A549 (cell line): ENCODE measurements at regions not wholly inside any gene's neighbourhood (a gene's known extent, or its start where the extent isn't known, plus 50 kb on each side); places are given as distances from the start of the nearest gene placed in this dataset.

Experiments
- ATAC-seq, 2 experiments: fragments of 200-7000 bp in 1 of 2; fragments of >200 bp in 1 of 2; cut with Nextera tagmentation in 1 of 2; cut with Tn5 transposase in 1 of 2; 3 replicates each; pipeline versions ENCODE4 v1.8.0 to v1.9.1; 2018 to 2020; ENCODE audit warnings: mild to moderate bottlenecking in 1 of 2, moderate library complexity in 1 of 2
- CTCF ChIA-PET: fragments of 300-600 bp; sonication (Branson Sonifier 250); formaldehyde crosslinking; extraction: SDS; loops from one replicate; lab custom pipeline; 2021; ENCODE audit warnings: antibody characterized with exemption, inconsistent platforms; lab: Yijun Ruan, JAX
- POLR2A ChIA-PET: fragments of 350-600 bp; formaldehyde crosslinking; extraction: SDS; loops from one replicate; lab custom pipeline; 2021; ENCODE audit warnings: antibody characterized with exemption, inconsistent platforms; lab: Yijun Ruan, JAX
- DNase-seq, 2 experiments: peaks; one replicate each; pipeline versions ENCODE4 v3.0.0 to v3.0.0-alpha.2; 2011 to 2016; ENCODE audit warnings: low read depth in 1 of 2, low spot score in 1 of 2
- FAIRE-seq: peaks from 2 replicates; lab custom pipeline; 2011; peaks lifted over from hg19 to GRCh38; lab: Jason Lieb, UNC
- H3K27ac ChIP-seq, 2 experiments: fragments of >200 bp; sonication (Bioruptor Twin); formaldehyde crosslinking; 3 replicates each; pipeline ENCODE4 v1.5.1; 2016 to 2017
- H3K4me1 ChIP-seq: fragments of >200 bp; sonication (Bioruptor Twin); formaldehyde crosslinking; 3 replicates; pipeline ENCODE4 v1.6.1; 2016
- H3K4me2 ChIP-seq: fragments of >200 bp; sonication (Bioruptor Twin); formaldehyde crosslinking; 3 replicates; pipeline ENCODE4 v1.6.1; 2016
- H3K4me3 ChIP-seq: fragments of >200 bp; sonication (Bioruptor Twin); formaldehyde crosslinking; 3 replicates; pipeline ENCODE4 v1.5.1; 2016
- H3K9me3 ChIP-seq: fragments of >200 bp; sonication (Bioruptor Twin); formaldehyde crosslinking; 3 replicates; pipeline ENCODE4 v1.6.1; 2016
- EHF ChIP-seq: fragments of 250-450 bp; sonication (Bioruptor Pico); IDR thresholded peaks from 2 replicates; pipeline ENCODE4 v1.5.0; 2020; ENCODE audit warnings: mild to moderate bottlenecking
- EHMT2 ChIP-seq: fragments of 200-600 bp; sonication (generic); IDR thresholded peaks from 2 replicates; pipeline ENCODE4 v1.6.1; 2016; ENCODE audit warnings: antibody characterized with exemption, low read depth, mild to moderate bottlenecking, moderate library complexity
- ESRRA ChIP-seq: fragments of 150-350 bp; IDR thresholded peaks from 2 replicates; pipeline ENCODE4 v1.6.1; 2014; ENCODE audit warnings: mild to moderate bottlenecking, low read length, borderline replicate concordance
- FOSB ChIP-seq: fragments of 250-450 bp; sonication (Bioruptor Pico); IDR thresholded peaks from 2 replicates; pipeline ENCODE4 v1.5.0; 2020; ENCODE audit warnings: mild to moderate bottlenecking, moderate library complexity
- FOXS1 ChIP-seq: fragments of 250-450 bp; sonication (Bioruptor Pico); IDR thresholded peaks from 2 replicates; pipeline ENCODE4 v1.5.0; 2020; ENCODE audit warnings: mild to moderate bottlenecking, moderate library complexity
- GATA3 ChIP-seq: IDR thresholded peaks from 2 replicates; pipeline ENCODE4 v1.6.1; 2012; ENCODE audit warnings: borderline replicate concordance
- HMGXB4 ChIP-seq: fragments of 250-450 bp; sonication (Bioruptor Pico); IDR thresholded peaks from 2 replicates; pipeline ENCODE4 v1.5.0; 2021; ENCODE audit warnings: mild to moderate bottlenecking, moderate library complexity, borderline replicate concordance
- HOXA7 ChIP-seq: fragments of 250-450 bp; sonication (Bioruptor Pico); IDR thresholded peaks from 2 replicates; pipeline ENCODE4 v1.5.0; 2020; ENCODE audit warnings: mild to moderate bottlenecking, moderate library complexity
- MAZ ChIP-seq: fragments of 150-350 bp; IDR thresholded peaks from 2 replicates; pipeline ENCODE4 v1.6.1; 2014; ENCODE audit warnings: antibody characterized with exemption, low read depth, low read length, borderline replicate concordance
- PHF8 ChIP-seq: fragments of 200-600 bp; sonication (generic); IDR thresholded peaks from 2 replicates; pipeline ENCODE4 v1.6.1; 2016; ENCODE audit warnings: low read depth, mild to moderate bottlenecking, antibody characterized with exemption, moderate library complexity, borderline replicate concordance
- RAD21 ChIP-seq, 2 experiments: fragments of >200 bp in 1 of 2; sonication (Bioruptor Twin) in 1 of 2; formaldehyde crosslinking in 1 of 2; IDR thresholded peaks in 1 of 2; conservative IDR thresholded peaks in 1 of 2; 2 replicates in 1 of 2; 3 replicates in 1 of 2; pipeline ENCODE4 v1.6.1; 2012 to 2018; ENCODE audit warnings: inconsistent platforms in 1 of 2
- RFX5 ChIP-seq: fragments of 450-650 bp; IDR thresholded peaks from 2 replicates; pipeline ENCODE4 v1.7.1; 2014; ENCODE audit warnings: antibody characterized with exemption, mild to moderate bottlenecking, moderate library complexity
- RNF2 ChIP-seq: fragments of 200-600 bp; sonication (generic); IDR thresholded peaks from 2 replicates; pipeline ENCODE4 v1.6.1; 2016; ENCODE audit warnings: low read depth, mild to moderate bottlenecking, antibody characterized with exemption, moderate library complexity, borderline replicate concordance
- SMC3 ChIP-seq: fragments of >200 bp; sonication (Bioruptor Twin); formaldehyde crosslinking; IDR thresholded peaks from 3 replicates; pipeline ENCODE4 v1.6.1; 2018; ENCODE audit warnings: inconsistent platforms
- SREBF2 ChIP-seq: fragments of 450-650 bp; IDR thresholded peaks from 2 replicates; pipeline ENCODE4 v1.6.1; 2014; ENCODE audit warnings: mild to moderate bottlenecking, moderate library complexity
- TFCP2L1 ChIP-seq: fragments of 250-450 bp; sonication (Bioruptor Pico); IDR thresholded peaks from 2 replicates; pipeline ENCODE4 v1.5.0; 2021; ENCODE audit warnings: mild to moderate bottlenecking
- WGBS: methylation state at CpG from one replicate; pipeline ENCODE4 v1.1.6; 2017; ENCODE audit errors: missing lambda C conversion rate; 5-methylcytosine and 5-hydroxymethylcytosine counted together
- TF ChIP-seq, protein P1 (sequence below): fragments of 250-450 bp; sonication (Bioruptor Pico); IDR thresholded peaks from 2 replicates; pipeline ENCODE4 v1.5.0; 2020; ENCODE audit warnings: low read depth, mild to moderate bottlenecking, moderate library complexity
- TF ChIP-seq, protein P2 (sequence below): IDR thresholded peaks from 2 replicates; pipeline ENCODE4 v1.6.1; 2012

DNA sequence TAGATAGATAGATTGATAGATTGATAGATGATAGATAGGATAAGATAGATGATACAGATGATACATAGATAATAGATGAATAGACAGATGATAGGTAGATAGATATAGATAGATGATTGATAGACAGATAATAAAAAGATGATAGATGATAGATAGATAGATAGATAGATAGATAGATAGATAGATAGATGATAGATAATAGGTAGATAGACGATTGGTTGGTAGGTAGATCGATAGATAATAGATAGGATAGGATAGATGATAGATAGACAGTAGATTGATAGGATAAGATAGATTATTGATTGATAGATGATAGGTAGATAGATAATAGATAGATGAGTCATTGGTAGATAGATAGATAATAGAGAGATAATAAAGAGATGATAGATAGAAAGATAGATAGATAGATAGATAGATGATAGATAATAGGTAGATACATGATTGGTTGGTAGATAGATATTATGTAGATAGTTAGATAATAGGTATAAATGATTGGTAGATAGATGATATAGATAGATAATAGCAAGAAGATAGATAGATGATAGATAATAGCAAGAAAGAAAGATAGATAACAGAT, 109.4 kb upstream of the C16orf82 start:
- DNase-seq (no peak), FAIRE-seq (no peak), ATAC-seq (no peak)
- CTCF ChIA-PET = no interaction called here
- Histone ChIP-seq H3K4me3 (no peak overlapping the region), H3K4me2 (no peak overlapping the region), H3K4me1 (no peaks in the 10 kb centered on the region), H3K9me3 (no peaks in the 10 kb centered on the region), H3K27ac (no peak overlapping the region)
- POLR2A ChIA-PET = no interaction called here
- TF ChIP-seq RAD21 (conservative IDR thresholded peaks at IDR 0.05 in 1 of 2, IDR thresholded peaks at IDR 0.05 in 1 of 2) (no peak), PHF8 (no peak), RFX5 (no peak), MAZ (no peak)
- WGBS = 0% methylated on average over 2 of the region's 2 CpGs

DNA sequence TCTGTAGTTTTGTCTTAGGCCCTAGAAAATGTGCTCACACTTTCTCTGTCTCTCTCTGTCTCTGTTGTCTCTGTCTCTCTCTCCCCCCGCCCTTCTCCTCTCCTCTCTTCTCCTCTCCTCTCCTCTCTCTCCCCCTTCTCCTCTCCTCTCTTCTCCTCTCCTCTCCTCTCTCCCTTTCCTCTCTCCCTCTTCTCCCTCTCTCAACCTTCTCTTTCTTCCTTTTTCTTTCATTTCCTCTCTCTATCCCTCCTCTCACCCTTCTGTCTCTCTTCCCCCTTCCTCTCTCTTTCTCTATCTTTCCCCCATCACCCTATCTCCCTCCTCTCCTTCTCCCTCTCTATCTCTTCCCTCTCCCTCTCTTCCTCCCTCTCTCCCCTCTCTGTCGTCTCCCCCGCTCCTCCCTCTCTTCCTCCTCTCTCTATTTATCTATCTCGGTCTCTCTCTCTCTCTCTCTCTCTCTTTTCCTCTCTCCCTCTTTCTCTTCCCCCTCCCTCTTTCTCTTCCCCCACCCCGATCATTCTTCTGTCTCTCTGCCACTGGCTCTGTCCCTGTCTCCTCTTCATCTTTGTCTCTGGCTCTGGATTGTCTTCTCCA, 107.2 kb upstream of the C16orf82 start:
- FAIRE-seq (no peak), DNase-seq (no peak), ATAC-seq (no peak)
- Histone ChIP-seq H3K4me2 (no peak overlapping the region), H3K4me1 (no peaks in the 10 kb centered on the region), H3K9me3 (no peaks in the 10 kb centered on the region), H3K4me3 (no peak overlapping the region), H3K27ac (no peak overlapping the region)
- 3% methylated on average over 5 of the region's 5 CpGs for WGBS
- ChIA-PET POLR2A (no interaction called here), CTCF (no interaction called here)
- no peak for TF ChIP-seq ESRRA
- TF ChIP-seq SMC3 = no peak
- no peak for TF ChIP-seq HOXA7 (CRISPR knock-in tag)
- TF ChIP-seq EHMT2 = no peak
- no peak for TF ChIP-seq FOSB (CRISPR knock-in tag)

GRCh38 chr16:26961459-26961858, 105.3 kb upstream of the C16orf82 start:
- Histone ChIP-seq H3K4me3 (no peak overlapping the region), H3K4me2 (no peak overlapping the region), H3K27ac (no peak overlapping the region), H3K4me1 (no peaks in the 10 kb centered on the region), H3K9me3 (no peaks in the 10 kb centered on the region)
- no peak for FAIRE-seq
- no peak for ATAC-seq
- CTCF ChIA-PET = no interaction called here
- POLR2A ChIA-PET = no interaction called here
- no peak for DNase-seq
- TF ChIP-seq ESRRA (no peak), SREBF2 (no peak), HMGXB4 (no peak), EHF (CRISPR knock-in tag) (no peak), FOXS1 (CRISPR knock-in tag) (no peak), TFCP2L1 (CRISPR knock-in tag) (no peak), RNF2 (no peak), GATA3 (no peak), HOXA7 (CRISPR knock-in tag) (no peak)
- TF ChIP-seq, protein P1, sequence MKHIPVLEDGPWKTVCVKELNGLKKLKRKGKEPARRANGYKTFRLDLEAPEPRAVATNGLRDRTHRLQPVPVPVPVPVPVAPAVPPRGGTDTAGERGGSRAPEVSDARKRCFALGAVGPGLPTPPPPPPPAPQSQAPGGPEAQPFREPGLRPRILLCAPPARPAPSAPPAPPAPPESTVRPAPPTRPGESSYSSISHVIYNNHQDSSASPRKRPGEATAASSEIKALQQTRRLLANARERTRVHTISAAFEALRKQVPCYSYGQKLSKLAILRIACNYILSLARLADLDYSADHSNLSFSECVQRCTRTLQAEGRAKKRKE (CRISPR knock-in tag) = no peak
- TF ChIP-seq, protein P2, sequence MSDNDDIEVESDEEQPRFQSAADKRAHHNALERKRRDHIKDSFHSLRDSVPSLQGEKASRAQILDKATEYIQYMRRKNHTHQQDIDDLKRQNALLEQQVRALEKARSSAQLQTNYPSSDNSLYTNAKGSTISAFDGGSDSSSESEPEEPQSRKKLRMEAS = no peak
